ENCODE measurements at regions not wholly inside any gene's neighbourhood (a gene's known extent, or its start where the extent isn't known, plus 50 kb on each side); places are given as distances from the start of the nearest gene placed in this dataset.
"Not testable (repeated sequence)": the region's sequence is repeated elsewhere in the genome, so short reads cannot be mapped to it uniquely, and the experiment has no call there.

- no peak for DNase-seq
These were observed 333.7 kb downstream of the RAD51AP2 start for GRCh38 chr2:17184512-17184911.

GRCh38 chr2:17182399-17182798 is 335.8 kb downstream of the RAD51AP2 start:
- DNase-seq = no peak

DNA sequence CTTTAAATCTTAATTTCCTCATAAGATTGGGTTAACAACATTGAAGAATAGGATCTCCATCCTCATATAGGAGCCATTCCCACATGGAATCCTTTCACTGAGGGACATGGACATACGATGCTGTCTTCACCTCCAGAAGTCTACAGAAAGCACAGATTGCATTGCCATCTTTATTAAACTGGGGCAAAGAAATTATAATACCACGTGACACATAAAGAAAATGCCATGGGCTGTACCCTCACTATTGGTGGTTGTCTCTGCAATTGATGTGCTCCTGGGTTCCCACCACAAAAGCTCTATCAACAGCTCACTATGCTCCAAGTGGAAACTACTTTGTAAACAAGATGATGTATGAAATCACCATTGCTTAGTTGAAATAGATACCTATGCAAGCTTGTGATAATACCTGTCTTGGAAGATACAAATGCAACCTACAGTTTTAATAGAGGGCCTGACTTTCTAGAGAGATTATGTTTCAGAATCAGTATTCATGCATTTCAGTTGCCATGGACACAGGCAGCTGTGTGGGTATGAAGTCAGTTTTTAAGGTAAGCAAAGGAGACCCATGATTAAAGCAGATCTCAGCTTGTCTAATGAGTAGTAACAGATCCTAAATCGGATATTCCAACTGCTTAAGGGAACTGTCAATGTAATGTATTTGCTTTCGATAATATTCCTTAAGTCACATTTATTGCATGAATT is 337.0 kb downstream of the RAD51AP2 start:
- DNase-seq = no peak

- no peak for DNase-seq
These were observed 339.0 kb downstream of the RAD51AP2 start for GRCh38 chr2:17179145-17179808.

GRCh38 chr2:17177088-17177487 is 341.2 kb downstream of the RAD51AP2 start:
- DNase-seq = no peak

GRCh38 chr2:17171446-17172049 is 346.7 kb downstream of the RAD51AP2 start:
- peak in 1 of 2 donors; percentile 6 for DNase-seq

DNA sequence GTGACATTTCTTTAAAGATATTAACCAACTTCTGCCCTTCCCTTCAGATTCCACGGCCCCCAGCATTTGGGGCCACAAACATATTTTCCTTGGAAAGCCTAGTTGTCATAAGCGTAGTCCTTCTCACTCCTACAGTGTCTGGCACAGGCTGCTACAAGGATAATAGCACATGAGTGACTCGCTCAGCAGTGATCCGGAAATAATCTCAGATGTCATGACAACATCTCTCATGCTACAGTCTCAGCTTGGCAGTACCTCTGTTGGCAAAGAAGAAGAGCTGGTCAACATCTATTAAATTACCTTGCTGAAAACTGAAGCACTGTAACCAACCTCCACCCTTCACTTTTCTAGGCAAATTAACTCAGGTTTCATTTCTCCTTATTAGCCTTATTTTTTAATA is 351.7 kb downstream of the RAD51AP2 start:
- DNase-seq = no peak

GRCh38 chr2:17164550-17164949 is 353.7 kb downstream of the RAD51AP2 start:
- DNase-seq = no peak

- no peak for DNase-seq
These were observed 354.6 kb downstream of the RAD51AP2 start for GRCh38 chr2:17163638-17164037.

GRCh38 chr2:17162713-17163112 is 355.5 kb downstream of the RAD51AP2 start:
- DNase-seq = no peak

GRCh38 chr2:17160594-17160993 is 357.6 kb downstream of the RAD51AP2 start:
- DNase-seq = no peak

DNA sequence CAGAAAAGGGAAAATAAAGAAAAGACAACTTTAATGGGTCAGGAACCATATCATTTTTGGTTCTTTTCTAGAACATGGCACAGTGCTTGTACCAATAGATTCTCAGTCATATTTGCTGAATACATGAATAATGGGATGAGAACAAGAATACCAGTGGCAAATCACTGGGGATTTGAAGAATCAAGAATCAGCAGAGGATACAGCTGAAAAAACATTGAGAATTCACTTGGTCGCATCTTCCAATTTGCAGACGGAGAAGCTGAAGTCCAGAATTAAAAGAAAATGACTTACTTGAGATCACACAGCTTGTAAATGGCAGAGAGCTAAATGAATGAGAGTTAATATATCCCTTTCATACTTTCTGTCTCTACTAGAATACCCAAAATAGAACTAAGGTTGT is 362.2 kb downstream of the RAD51AP2 start:
- no peak for DNase-seq

- no peak for DNase-seq
These were observed 368.3 kb downstream of the RAD51AP2 start for GRCh38 chr2:17149945-17150344.

GRCh38 chr2:17148407-17149145 is 369.7 kb downstream of the RAD51AP2 start:
- peak in 1 of 2 donors; percentile 19 for DNase-seq

DNA sequence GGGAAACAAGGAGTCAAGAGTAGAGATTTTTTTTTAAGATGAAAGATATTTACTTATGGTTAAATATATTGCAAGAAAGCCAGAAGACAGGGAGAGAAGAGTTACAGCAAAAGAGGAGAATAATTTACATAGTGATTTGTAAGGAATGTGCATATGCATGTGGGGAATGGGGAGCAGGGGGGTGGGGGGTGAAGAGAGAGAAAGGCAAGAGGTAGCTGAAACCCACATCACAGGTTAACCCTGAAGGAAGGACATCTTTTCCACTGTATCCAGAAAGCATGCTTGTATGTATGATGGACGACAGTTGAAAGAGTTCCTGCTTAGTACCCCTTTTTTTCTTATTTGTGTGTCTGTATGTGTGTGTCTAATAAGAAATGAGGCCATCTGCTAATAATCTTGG is 371.9 kb downstream of the RAD51AP2 start:
- DNase-seq = no peak

DNA sequence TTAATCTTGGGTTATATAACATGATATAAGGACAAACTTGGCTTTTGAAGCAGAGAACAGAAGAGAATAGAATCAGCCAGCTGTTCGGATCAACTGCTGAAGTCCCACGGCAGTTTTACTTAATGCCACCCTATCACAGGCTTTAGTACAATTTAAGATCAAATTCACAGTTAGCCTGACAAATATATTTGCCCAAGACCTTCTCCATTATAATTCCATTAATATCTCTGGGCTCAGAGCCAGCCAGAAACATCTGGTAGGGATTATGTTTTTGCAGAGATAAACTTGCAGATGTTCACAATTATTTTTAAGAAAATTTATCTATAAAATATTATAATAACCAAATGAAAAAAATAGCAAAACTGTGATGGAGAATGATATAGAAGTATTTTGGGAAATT is 381.4 kb downstream of the RAD51AP2 start:
- DNase-seq = no peak

DNA sequence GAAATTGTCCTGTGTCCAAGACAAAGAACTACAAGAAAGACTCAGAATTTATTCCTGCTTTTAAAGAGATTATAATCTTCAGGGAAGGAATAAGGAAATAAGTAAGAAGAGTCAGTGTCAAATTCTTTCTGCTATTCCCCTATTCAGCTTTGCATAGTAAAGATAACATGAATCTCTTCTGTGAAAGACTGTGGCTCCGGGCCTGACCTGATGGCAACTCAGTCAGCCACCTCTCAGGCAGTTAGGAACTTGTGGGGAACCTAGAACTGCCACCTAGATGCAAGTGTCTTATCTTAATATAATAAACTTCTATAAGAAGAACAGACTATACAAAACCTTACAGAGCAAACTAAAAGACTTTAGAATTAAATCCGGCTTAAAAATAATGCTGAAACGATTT is 382.0 kb downstream of the RAD51AP2 start:
- DNase-seq = no peak

DNA sequence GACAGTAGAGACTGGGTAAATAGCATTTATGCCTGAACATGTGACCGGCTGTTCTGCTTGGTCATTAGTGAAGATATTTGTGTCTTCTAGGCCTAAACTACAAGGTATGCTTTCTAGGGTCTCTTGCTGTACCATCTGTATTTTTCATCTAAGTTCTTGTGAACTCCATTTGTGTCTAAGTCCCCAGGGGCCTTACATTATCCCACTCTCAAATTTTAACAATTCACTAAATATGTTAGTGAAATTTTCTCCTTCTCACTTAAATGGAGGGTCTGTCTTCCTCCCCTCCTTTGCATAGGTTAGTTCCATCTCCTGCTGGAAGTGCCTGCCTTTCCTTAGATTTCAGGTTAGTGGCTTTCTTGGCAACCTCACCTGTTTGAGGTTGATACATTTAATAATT is 382.6 kb downstream of the RAD51AP2 start:
- DNase-seq = no peak

DNA sequence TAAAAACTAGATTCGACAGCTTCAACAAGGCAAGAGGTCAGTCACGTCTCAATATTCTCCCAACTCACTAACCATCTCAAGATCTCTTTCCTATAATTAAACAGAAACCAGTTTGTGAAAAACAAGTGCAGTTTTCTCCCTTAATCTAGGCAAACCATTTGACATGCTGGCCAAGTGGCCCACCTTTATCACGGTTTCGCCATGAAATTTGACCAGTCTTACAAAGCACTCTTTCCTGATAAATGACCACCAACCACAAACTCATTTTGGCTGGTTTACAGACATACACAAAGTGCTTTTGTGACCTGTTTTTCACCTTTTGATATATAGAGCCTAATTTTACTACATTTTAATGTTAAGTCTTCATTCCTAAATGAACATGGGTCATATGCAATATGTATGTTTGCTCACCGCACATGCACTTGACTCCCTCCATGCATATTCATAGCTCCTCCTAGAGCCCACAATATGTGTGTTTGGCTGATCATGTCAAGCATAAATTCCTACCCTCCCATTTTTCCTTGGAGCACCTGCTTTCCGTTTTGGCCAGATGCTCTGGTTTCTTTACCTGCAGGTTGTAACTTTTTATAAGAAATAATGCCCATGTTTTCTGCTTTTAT is 385.1 kb downstream of the RAD51AP2 start:
- no peak for DNase-seq

DNA sequence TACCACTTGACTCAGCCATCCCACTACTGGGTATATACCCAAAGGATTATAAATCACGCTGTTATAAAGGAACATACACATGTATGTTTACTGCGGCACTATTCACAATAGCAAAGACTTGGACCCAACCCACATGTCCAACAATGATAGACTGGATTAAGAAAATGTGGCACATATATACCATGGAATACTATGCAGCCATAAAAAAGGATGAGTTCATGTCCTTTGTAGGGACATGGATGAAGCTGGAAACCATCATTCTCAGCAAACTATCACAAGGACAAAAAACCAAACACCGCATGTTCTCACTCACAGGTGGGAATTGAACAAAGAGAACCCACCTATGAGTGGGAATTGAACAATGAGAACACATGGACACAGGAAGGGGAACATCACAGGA is 387.6 kb downstream of the RAD51AP2 start:
- DNase-seq = not testable (repeated sequence)

- no peak for DNase-seq
These were observed 392.1 kb downstream of the RAD51AP2 start for GRCh38 chr2:17125989-17126620.

- no peak for DNase-seq
These were observed 393.5 kb downstream of the RAD51AP2 start for GRCh38 chr2:17124575-17125318.

Data from hippocampal formation (tissue), 2 donors.